ENCODE measurements at regions not wholly inside any gene's neighbourhood (a gene's known extent, or its start where the extent isn't known, plus 50 kb on each side); places are given as distances from the start of the nearest gene placed in this dataset.

GRCh38 chr13:56019606-56020005 lies 1121.1 kb upstream of the PRR20A start:
- H2AFZ ChIP-seq (ENCODE audit: low read length): no peak overlapping the region
- TF ChIP-seq CTCF (IDR thresholded peaks at IDR 0.05; ENCODE audit: extremely low read depth, low read depth, low read length): no peak
- no peaks in the 10 kb centered on the region for H3K4me1 ChIP-seq (ENCODE audit: insufficient read depth, low read length)
- H3K27me3 ChIP-seq (ENCODE audit: insufficient read depth, low read length): no peaks in the 10 kb centered on the region
- H3K9me3 ChIP-seq (ENCODE audit: low read depth, low read length): peaks cover 4% of the 10 kb centered on the region
- no peaks in the 10 kb centered on the region for H4K20me1 ChIP-seq (ENCODE audit: insufficient read depth, low read length)
- H3K36me3 ChIP-seq (ENCODE audit: insufficient read depth, low read length): no peaks in the 10 kb centered on the region
- no peak overlapping the region for H3K4me2 ChIP-seq (ENCODE audit: insufficient read depth, low read length)
- H3K27ac ChIP-seq (ENCODE audit: low read depth, low read length): no peak overlapping the region
- H3K4me3 ChIP-seq (ENCODE audit: insufficient read depth, low read length): no peak overlapping the region
- no peak for DNase-seq (ENCODE audit: insufficient read length, low spot score, missing footprints)
- H3K79me2 ChIP-seq (ENCODE audit: insufficient read depth, low read length): no peaks in the 10 kb centered on the region

- no peak overlapping the region for H2AFZ ChIP-seq (ENCODE audit: low read length)
- DNase-seq (ENCODE audit: insufficient read length, low spot score, missing footprints): no peak
- no peak for TF ChIP-seq CTCF (IDR thresholded peaks at IDR 0.05; ENCODE audit: extremely low read depth, low read depth, low read length)
- no peak overlapping the region for H3K4me3 ChIP-seq (ENCODE audit: insufficient read depth, low read length)
- no peaks in the 10 kb centered on the region for H3K27me3 ChIP-seq (ENCODE audit: insufficient read depth, low read length)
- H3K9me3 ChIP-seq (ENCODE audit: low read depth, low read length): peaks cover 3% of the 10 kb centered on the region
- no peak overlapping the region for H3K4me2 ChIP-seq (ENCODE audit: insufficient read depth, low read length)
- H3K79me2 ChIP-seq (ENCODE audit: insufficient read depth, low read length): no peaks in the 10 kb centered on the region
- no peak overlapping the region for H3K27ac ChIP-seq (ENCODE audit: low read depth, low read length)
- H3K4me1 ChIP-seq (ENCODE audit: insufficient read depth, low read length): no peaks in the 10 kb centered on the region
- H4K20me1 ChIP-seq (ENCODE audit: insufficient read depth, low read length): no peaks in the 10 kb centered on the region
- no peaks in the 10 kb centered on the region for H3K36me3 ChIP-seq (ENCODE audit: insufficient read depth, low read length)
These were observed 1120.3 kb upstream of the PRR20A start for GRCh38 chr13:56020425-56020824.

GRCh38 chr13:56039992-56040391 lies 1100.7 kb upstream of the PRR20A start:
- Histone ChIP-seq H3K36me3 (ENCODE audit: insufficient read depth, low read length) (no peaks in the 10 kb centered on the region), H2AFZ (ENCODE audit: low read length) (no peak overlapping the region), H3K4me3 (ENCODE audit: insufficient read depth, low read length) (no peak overlapping the region), H3K4me2 (ENCODE audit: insufficient read depth, low read length) (no peak overlapping the region), H3K9me3 (ENCODE audit: low read depth, low read length) (no peaks in the 10 kb centered on the region), H3K27me3 (ENCODE audit: insufficient read depth, low read length) (no peaks in the 10 kb centered on the region), H3K27ac (ENCODE audit: low read depth, low read length) (no peak overlapping the region), H3K79me2 (ENCODE audit: insufficient read depth, low read length) (no peaks in the 10 kb centered on the region), H4K20me1 (ENCODE audit: insufficient read depth, low read length) (no peaks in the 10 kb centered on the region), H3K4me1 (ENCODE audit: insufficient read depth, low read length) (no peaks in the 10 kb centered on the region)
- no peak for DNase-seq (ENCODE audit: insufficient read length, low spot score, missing footprints)
- TF ChIP-seq CTCF (IDR thresholded peaks at IDR 0.05; ENCODE audit: extremely low read depth, low read depth, low read length): no peak

DNA sequence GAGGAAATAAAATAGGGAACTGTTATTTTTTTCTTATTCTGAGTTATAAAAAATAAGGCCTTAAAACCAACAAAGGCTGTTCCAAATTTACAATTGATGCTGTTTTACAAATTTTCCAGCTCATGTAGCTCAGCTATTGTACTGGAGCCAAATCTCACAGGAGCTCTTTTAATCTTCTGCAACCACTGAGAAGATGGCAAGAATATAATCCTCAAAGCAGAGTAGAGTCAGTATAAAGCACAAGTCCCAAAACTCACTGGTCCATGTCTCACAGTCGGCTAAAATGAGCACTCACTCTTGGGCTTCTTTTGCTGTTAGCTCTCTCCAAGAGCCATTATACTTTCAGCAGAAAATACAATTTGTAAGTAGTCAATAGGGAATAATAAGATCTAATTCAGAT lies 1074.4 kb upstream of the PRR20A start:
- no peak for DNase-seq (ENCODE audit: insufficient read length, low spot score, missing footprints)
- no peaks in the 10 kb centered on the region for H3K9me3 ChIP-seq (ENCODE audit: low read depth, low read length)
- H3K4me1 ChIP-seq (ENCODE audit: insufficient read depth, low read length): no peaks in the 10 kb centered on the region
- H3K79me2 ChIP-seq (ENCODE audit: insufficient read depth, low read length): no peaks in the 10 kb centered on the region
- no peaks in the 10 kb centered on the region for H4K20me1 ChIP-seq (ENCODE audit: insufficient read depth, low read length)
- no peaks in the 10 kb centered on the region for H3K36me3 ChIP-seq (ENCODE audit: insufficient read depth, low read length)
- H3K4me2 ChIP-seq (ENCODE audit: insufficient read depth, low read length): no peak overlapping the region
- H3K27ac ChIP-seq (ENCODE audit: low read depth, low read length): no peak overlapping the region
- H3K4me3 ChIP-seq (ENCODE audit: insufficient read depth, low read length): no peak overlapping the region
- H3K27me3 ChIP-seq (ENCODE audit: insufficient read depth, low read length): no peaks in the 10 kb centered on the region
- H2AFZ ChIP-seq (ENCODE audit: low read length): no peak overlapping the region
- TF ChIP-seq CTCF (IDR thresholded peaks at IDR 0.05; ENCODE audit: extremely low read depth, low read depth, low read length): no peak

All from osteoblast (primary cell).